ENCODE measurements at regions not wholly inside any gene's neighbourhood (a gene's known extent, or its start where the extent isn't known, plus 50 kb on each side); places are given as distances from the start of the nearest gene placed in this dataset.

GRCh38 chr6:120395784-120396183, 938.5 kb downstream of the TBC1D32 start:
- TF ChIP-seq CTCF (IDR thresholded peaks at IDR 0.05) (no peak), POLR2A (IDR thresholded peaks at IDR 0.05) (no peak)

Measured in Peyer's patch (tissue), 4 donors.